Breast epithelium (tissue), 4 donors: ENCODE measurements at regions not wholly inside any gene's neighbourhood (a gene's known extent, or its start where the extent isn't known, plus 50 kb on each side); places are given as distances from the start of the nearest gene placed in this dataset.

Experiments used
- DNase-seq, 2 donors: peaks; one replicate each; pipeline ENCODE4 v3.0.0-alpha.2; 2019; ENCODE audit warnings: low spot score in 2 of 2
- H3K27ac ChIP-seq, 2 donors: fragments of 200-600 bp; sonication (generic) in 1 of 2; one replicate each; pipeline ENCODE4 v1.5.1; 2016 to 2019; ENCODE audit warnings: mild to moderate bottlenecking in 1 of 2
- H3K27me3 ChIP-seq, 2 donors: fragments of 200-600 bp; sonication (generic) in 1 of 2; one replicate each; pipeline versions ENCODE4 v1.5.1 to v1.6.0; 2017 to 2019; ENCODE audit warnings: control low read depth in 1 of 2, mild to moderate bottlenecking in 1 of 2
- H3K36me3 ChIP-seq: fragments of 200-600 bp; one replicate; pipeline ENCODE4 v1.5.1; 2019
- H3K4me1 ChIP-seq, 2 donors: fragments of 200-600 bp; sonication (generic); one replicate each; pipeline ENCODE4 v1.5.1; 2016 to 2019; ENCODE audit warnings: control low read depth in 1 of 2
- H3K4me3 ChIP-seq, 3 donors: fragments of 200-600 bp; sonication (generic); 1 replicate in 2 of 3; 2 replicates in 1 of 3; pipeline ENCODE4 v1.5.1; 2016 to 2019; ENCODE audit warnings: mild to moderate bottlenecking in 3 of 3, moderate library complexity in 2 of 3
- H3K9me3 ChIP-seq, 2 donors: fragments of 200-600 bp; sonication (generic) in 1 of 2; one replicate each; pipeline ENCODE4 v1.5.1; 2016 to 2019; ENCODE audit warnings: control low read depth in 1 of 2
- CTCF ChIP-seq, 3 donors: fragments of 450-650 bp; IDR thresholded peaks; one replicate each; pipeline ENCODE4 v1.5.1; 2016 to 2017; ENCODE audit warnings: antibody characterized with exemption in 3 of 3, mild to moderate bottlenecking in 3 of 3, moderate library complexity in 3 of 3
- POLR2A ChIP-seq: fragments of 450-650 bp; IDR thresholded peaks from one replicate; pipeline ENCODE4 v1.6.1; 2016; ENCODE audit warnings: antibody characterized with exemption, mild to moderate bottlenecking, moderate library complexity
- POLR2AphosphoS5 ChIP-seq, 3 donors: sonication (generic); formaldehyde crosslinking; IDR thresholded peaks; one replicate each; pipeline ENCODE4 v1.6.1; 2017; ENCODE audit warnings: antibody characterized with exemption in 3 of 3
- intact Hi-C: fragments of 100-400 bp; cut with DNase I; formaldehyde crosslinking; loops from one replicate; pipeline ENCODE4 v1.15.1; 2023; ENCODE audit warnings: low total_unique reads

DNA sequence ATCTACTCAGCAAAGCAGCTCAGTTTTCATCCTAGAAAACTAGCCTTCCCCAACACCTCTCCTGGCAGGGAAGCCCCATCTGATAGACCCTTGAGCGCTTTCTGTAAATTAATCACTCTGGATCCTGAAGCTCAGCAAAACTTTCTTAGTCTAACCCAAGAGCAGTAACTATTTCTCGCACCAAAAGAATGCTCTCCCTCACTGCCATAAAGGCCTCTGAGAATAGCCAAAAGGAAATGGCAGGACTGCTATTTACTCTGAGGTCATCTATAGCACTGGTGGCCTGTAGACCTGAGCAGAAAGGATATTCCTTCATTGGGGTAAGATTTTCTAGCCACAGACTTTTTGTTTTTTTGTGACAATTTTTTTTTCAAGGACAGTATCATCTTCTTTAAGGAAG is 345.8 kb upstream of the ADAMTS9 start:
- H3K4me3 ChIP-seq: no peak overlapping the region
- intact Hi-C loops: no loop called here
- no peaks in the 10 kb centered on the region for H3K27me3 ChIP-seq
- H3K27ac ChIP-seq: no peak overlapping the region
- TF ChIP-seq POLR2A: no peak
- no peak for TF ChIP-seq CTCF (IDR thresholded peaks at IDR 0.05)
- no peak for TF ChIP-seq POLR2AphosphoS5 (IDR thresholded peaks at IDR 0.05)
- DNase-seq: no peak
- no peaks in the 10 kb centered on the region for H3K9me3 ChIP-seq
- no peaks in the 10 kb centered on the region for H3K36me3 ChIP-seq
- no peaks in the 10 kb centered on the region for H3K4me1 ChIP-seq

DNA sequence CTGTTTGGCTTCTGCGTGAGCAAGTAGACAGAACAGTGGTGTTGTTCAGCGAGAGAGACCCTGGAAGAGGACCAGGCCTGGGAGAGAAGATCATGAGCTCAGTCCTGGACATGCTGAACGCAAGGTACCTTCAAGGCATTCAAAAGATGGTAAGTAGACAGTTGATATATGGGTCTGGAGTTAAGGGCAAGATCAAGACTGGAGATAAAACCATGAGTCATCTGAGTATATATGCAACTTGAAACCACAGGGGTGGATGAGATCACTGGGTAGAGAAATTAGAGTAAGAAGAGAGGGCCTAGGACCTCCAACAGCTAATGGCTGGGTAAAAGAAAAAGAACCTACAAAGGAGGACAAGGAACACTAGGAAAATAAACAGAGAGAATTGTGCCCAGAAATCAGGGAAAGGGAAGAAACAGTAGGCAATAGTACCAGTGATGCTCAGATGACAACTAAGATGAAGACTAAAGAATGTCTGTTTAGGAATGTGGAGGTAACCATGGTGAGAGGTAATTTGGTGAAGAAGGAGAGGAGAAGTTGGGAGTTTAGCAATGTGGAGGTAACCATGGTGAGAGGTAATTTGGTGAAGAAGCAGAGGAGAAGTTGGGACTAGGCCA is 343.2 kb upstream of the ADAMTS9 start:
- DNase-seq: no peak
- Histone ChIP-seq H3K9me3 (no peaks in the 10 kb centered on the region), H3K27me3 (no peaks in the 10 kb centered on the region), H3K36me3 (no peaks in the 10 kb centered on the region), H3K4me3 (no peak overlapping the region), H3K27ac (no peak overlapping the region), H3K4me1 (no peaks in the 10 kb centered on the region)
- intact Hi-C loops: no loop called here
- TF ChIP-seq POLR2AphosphoS5 (IDR thresholded peaks at IDR 0.05) (no peak), CTCF (IDR thresholded peaks at IDR 0.05) (no peak), POLR2A (no peak)

- intact Hi-C loops: no loop called here
- H3K27me3 ChIP-seq: no peaks in the 10 kb centered on the region
- H3K36me3 ChIP-seq: no peaks in the 10 kb centered on the region
- no peak overlapping the region for H3K4me3 ChIP-seq
- H3K27ac ChIP-seq: no peak overlapping the region
- DNase-seq: no peak
- no peaks in the 10 kb centered on the region for H3K4me1 ChIP-seq
- no peaks in the 10 kb centered on the region for H3K9me3 ChIP-seq
- no peak for TF ChIP-seq CTCF (IDR thresholded peaks at IDR 0.05)
- no peak for TF ChIP-seq POLR2AphosphoS5 (IDR thresholded peaks at IDR 0.05)
- no peak for TF ChIP-seq POLR2A
Measured at GRCh38 chr3:65030014-65030627, 342.3 kb upstream of the ADAMTS9 start.

- intact Hi-C loops: no loop called here
Measured at GRCh38 chr3:65029130-65029529, 341.3 kb upstream of the ADAMTS9 start.

More at GRCh38 chr3:65029130-65029529, 341.3 kb upstream of the ADAMTS9 start:
- Histone ChIP-seq H3K27me3 (no peaks in the 10 kb centered on the region), H3K36me3 (no peaks in the 10 kb centered on the region), H3K4me3 (no peak overlapping the region), H3K27ac (no peak overlapping the region), H3K9me3 (no peaks in the 10 kb centered on the region), H3K4me1 (no peaks in the 10 kb centered on the region)
- DNase-seq: no peak
- TF ChIP-seq CTCF (IDR thresholded peaks at IDR 0.05) (no peak), POLR2A (no peak), POLR2AphosphoS5 (IDR thresholded peaks at IDR 0.05) (no peak)
